Fibroblast of peridontal ligament (primary cell): ENCODE measurements at regions not wholly inside any gene's neighbourhood (a gene's known extent, or its start where the extent isn't known, plus 50 kb on each side); places are given as distances from the start of the nearest gene placed in this dataset.

ENCODE experiments used
- DNase-seq: peaks from one replicate; pipeline ENCODE4 v3.0.0-alpha.2; 2010; ENCODE audit errors: extremely low read depth

GRCh38 chr1:63038586-63038985 lies 254.7 kb downstream of the ATG4C start:
- DNase-seq = no peak

DNA sequence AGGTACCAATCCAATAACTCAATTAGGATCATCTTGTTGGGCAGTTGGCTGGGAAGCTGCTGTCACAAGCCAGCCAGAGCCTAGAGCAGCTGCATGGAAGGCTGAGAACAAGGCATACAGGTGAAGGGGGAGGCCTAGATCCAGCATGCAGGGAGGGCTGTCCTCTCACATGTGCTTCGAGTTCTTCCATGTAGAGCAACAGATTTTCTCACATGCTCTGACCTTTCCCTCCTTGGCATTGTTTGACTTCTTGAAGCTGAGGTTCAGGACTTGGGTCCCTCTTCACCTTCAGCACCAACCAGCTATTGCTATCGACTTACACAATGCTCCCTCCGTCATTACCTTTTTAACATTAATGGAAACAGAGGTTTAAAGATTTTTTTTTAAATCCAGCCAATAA lies 257.7 kb downstream of the ATG4C start:
- no peak for DNase-seq

DNA sequence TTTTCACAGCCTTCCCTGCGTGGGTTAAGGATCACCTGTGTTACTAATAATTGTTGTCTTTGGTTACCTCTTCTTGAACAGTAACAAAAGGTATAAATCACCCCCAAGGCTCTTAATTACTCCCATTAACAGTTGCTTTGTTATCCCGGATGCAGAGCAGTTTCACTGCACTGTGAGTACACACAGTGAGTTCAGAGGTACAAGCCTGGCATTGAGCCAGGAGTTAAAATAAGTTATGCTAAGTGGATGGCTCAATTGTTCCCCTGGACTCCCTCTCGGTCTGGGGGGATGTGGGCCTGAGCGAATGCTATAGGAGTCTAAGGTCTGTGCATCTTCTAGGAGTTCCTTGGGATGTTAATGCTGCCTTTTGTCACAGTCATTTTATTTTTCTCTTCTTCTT lies 258.3 kb downstream of the ATG4C start:
- no peak for DNase-seq

DNA sequence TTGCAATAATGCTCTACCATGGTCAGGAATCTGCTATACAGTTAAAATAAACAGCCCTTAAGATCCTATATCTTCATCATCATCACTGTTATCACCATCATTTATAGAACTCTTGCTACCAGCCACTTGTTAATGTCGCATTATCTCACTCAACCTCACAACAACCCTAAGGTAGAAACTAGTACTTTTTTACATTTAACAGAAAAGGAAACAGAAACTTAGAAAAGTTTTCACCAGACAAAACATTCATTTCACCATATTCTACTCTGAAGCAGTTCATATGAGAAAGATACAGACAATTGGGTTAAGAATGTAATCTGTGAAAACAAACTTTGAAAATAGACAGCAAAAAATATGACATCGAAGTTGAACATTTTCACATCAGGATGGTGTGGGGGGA lies 262.6 kb downstream of the ATG4C start:
- DNase-seq = no peak

DNA sequence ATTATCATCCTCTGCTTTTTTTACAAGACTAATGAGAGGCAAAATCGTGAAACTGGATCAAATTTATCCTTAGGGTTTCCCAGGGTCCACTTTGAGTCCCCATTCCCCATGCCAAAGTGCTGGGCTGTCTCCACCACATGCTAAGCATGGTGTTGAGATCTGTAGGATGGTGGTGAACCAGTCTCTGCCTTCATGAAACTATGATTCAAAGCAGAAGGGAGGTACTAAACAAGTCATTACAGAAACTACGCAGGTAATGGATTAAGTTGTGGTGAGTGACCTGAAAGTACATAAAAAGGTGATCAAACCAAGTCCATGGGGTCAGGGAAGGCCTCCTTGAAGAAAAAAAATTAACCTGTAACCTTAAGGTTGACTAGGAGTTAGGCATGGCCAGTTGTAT lies 265.2 kb downstream of the ATG4C start:
- DNase-seq = no peak

DNA sequence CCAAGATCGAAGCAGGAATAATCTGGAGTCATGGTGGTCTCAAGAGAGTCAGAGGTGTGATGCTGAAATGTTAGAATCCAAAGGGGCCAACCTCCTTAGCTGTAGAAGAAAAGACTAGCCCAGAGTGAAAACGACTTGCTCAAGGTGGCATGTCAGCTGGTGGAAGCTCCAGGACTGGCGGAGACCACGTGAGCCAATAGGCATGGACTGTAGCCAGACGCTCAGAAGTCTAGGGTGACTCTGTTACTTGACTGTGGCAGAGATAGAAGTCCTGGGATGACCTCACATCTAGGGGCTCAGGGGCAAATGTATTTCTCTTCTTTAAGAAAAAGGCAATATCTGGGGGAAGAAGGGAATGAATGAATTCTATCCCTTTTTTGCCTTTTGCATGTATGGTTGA lies 267.4 kb downstream of the ATG4C start:
- no peak for DNase-seq

GRCh38 chr1:63051886-63052285 lies 268.0 kb downstream of the ATG4C start:
- no peak for DNase-seq

GRCh38 chr1:63054184-63054583 lies 268.2 kb upstream of the FOXD3 start:
- DNase-seq = no peak

GRCh38 chr1:63063367-63063766 lies 259.0 kb upstream of the FOXD3 start:
- DNase-seq = no peak

DNA sequence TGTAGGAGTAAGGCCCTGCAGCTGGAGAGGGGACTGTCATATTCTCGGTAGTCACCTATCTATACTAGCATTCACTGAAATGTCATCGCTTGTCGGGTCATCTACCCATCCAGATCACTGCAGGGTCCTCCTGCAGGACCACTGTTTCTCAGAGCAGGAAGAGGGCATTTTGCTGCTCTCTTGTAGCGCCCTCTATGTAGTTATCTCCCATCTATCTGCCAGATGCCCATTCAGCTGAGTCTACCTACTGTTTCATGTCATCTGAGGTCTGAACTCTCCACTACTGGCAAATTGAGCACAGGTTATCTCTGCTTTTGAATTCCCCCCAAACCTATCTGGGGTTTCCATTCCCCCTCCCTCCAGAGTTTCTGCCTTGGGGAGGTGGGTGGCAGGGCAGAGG lies 258.2 kb upstream of the FOXD3 start:
- DNase-seq = no peak

- no peak for DNase-seq
Measured at GRCh38 chr1:63068626-63069025, 253.7 kb upstream of the FOXD3 start.

- DNase-seq = no peak
Measured at GRCh38 chr1:63069214-63069613, 253.2 kb upstream of the FOXD3 start.

GRCh38 chr1:63073309-63074306 lies 248.8 kb upstream of the FOXD3 start:
- DNase-seq = no peak

GRCh38 chr1:63074321-63074720 lies 248.0 kb upstream of the FOXD3 start:
- no peak for DNase-seq

DNA sequence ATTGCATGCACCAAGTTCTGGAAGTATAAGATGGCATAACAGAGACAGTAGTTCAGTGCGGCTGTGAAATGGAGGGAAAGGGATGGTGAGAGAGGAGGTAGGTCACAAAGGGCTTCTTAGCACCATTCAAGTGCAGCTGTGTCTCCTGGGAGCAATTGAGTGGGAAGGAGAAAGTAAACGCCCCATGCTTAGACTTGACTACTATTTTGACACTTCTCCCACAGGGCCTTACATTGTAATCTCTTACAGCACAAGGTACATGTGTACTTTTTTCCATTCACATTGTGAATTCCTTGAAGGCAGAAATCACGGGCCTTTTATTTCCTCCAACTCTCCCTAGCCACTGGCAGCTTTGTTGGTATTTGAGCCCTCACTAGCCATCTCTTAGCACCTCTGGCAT lies 239.6 kb upstream of the FOXD3 start:
- no peak for DNase-seq

DNA sequence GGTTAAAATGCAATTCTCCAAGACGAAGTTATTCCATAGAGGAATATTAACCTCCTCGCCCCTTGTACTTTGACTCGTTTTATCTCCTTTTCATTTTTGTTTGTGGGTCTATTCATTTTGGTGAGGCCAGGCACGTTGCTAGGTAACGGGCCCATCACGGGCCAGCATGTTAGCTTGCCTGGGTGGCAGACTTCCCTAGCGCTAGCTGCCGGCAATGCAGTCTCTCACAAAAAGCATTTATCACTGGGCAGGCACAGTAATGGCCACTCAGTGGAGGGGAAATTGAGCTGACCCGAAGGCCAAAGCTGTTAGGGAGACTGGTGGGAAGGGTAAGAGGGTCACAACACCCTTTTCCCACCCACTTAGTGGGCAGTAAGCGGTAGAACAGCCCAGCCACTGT lies 234.4 kb upstream of the FOXD3 start:
- DNase-seq = no peak

GRCh38 chr1:63099188-63099587 lies 223.2 kb upstream of the FOXD3 start:
- no peak for DNase-seq

DNA sequence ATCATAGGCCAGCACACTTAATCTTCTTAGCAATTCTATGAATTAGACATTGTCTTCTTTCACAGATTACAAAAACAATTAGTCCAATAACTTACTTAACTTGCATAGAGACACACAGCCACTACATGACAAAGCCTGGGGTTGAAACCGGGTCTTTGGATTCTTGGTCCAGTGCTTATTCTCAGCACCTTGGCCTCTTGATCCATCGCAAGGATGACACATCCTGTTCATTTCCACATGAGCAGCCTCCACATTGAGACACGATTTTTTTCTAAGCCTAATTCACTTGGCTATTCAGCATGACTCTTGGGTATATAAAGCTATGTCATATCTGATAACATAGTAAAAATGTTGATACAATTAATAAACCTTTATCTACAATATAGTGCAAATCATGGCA lies 221.0 kb upstream of the FOXD3 start:
- DNase-seq = no peak

- no peak for DNase-seq
Measured at GRCh38 chr1:63103682-63104081, 218.7 kb upstream of the FOXD3 start.

- no peak for DNase-seq
Measured at GRCh38 chr1:63107066-63107465, 215.3 kb upstream of the FOXD3 start.

GRCh38 chr1:63108206-63108605 lies 214.2 kb upstream of the FOXD3 start:
- DNase-seq = peak; percentile 77

GRCh38 chr1:63112155-63112900 lies 210.0 kb upstream of the FOXD3 start:
- DNase-seq = peak; percentile 93

GRCh38 chr1:63115527-63115926 lies 206.8 kb upstream of the FOXD3 start:
- DNase-seq = no peak
